ENCODE measurements at regions not wholly inside any gene's neighbourhood (a gene's known extent, or its start where the extent isn't known, plus 50 kb on each side); places are given as distances from the start of the nearest gene placed in this dataset.
A peak's percentile ranks its signal among the peaks of the same experiment; 100 is the strongest.

- H3K4me3 ChIP-seq (ENCODE audit: extremely low read depth in 1 of 4, insufficient read depth in 2 of 4, low read depth in 3 of 4, low read length in 4 of 4): no peak overlapping the region
- ChIA-PET CTCF (ENCODE audit: partially characterized antibody) (no interaction called here), POLR2A (ENCODE audit: partially characterized antibody) (no interaction called here)
- no peak overlapping the region for H2BK20ac ChIP-seq (ENCODE audit: low read length)
- DNase-seq (ENCODE audit: low read depth in 1 of 2, low spot score in 2 of 2) (no peak), FAIRE-seq (no peak)
- H3K9me3 ChIP-seq (ENCODE audit: insufficient read depth in 2 of 2, low read depth in 1 of 2, low read length in 1 of 2): peaks cover 0 to 5% of the 10 kb centered on the region in 2 experiments; a peak in 1 of 4 replicates
- no peak overlapping the region for H2BK5ac ChIP-seq (ENCODE audit: low read depth, low read length)
- no peak overlapping the region for H2BK12ac ChIP-seq (ENCODE audit: low read depth, low read length)
- peak overlapping the region; percentile 58; the same call in 1 of the 2 replicates for H2AFZ ChIP-seq (ENCODE audit: low read length)
- H3K4me2 ChIP-seq (ENCODE audit: insufficient read depth in 1 of 2, low read depth in 2 of 2, low read length in 2 of 2): no peak overlapping the region
- no peaks in the 10 kb centered on the region for H3K79me1 ChIP-seq (ENCODE audit: low read depth, low read length)
- no peaks in the 10 kb centered on the region for H3K36me3 ChIP-seq (ENCODE audit: control insufficient read depth in 2 of 4, insufficient read depth in 4 of 4, low read length in 3 of 4)
- H3K4me1 ChIP-seq (replicated peaks in 1 of 4; ENCODE audit: control insufficient read depth in 3 of 4, insufficient read depth in 4 of 4, low read length in 3 of 4): no peaks in the 10 kb centered on the region
- no peaks in the 10 kb centered on the region for H3K27me3 ChIP-seq (replicated peaks in 1 of 4; ENCODE audit: control insufficient read depth in 3 of 4, extremely low read depth in 1 of 4, insufficient read depth in 3 of 4, low read length in 3 of 4)
- no peak overlapping the region for H3K56ac ChIP-seq (replicated peaks; ENCODE audit: insufficient read length, low read depth, low read length)
- H2AK5ac ChIP-seq (ENCODE audit: low read depth, low read length): no peak overlapping the region
- H3K27ac ChIP-seq (ENCODE audit: low read depth, low read length): no peak overlapping the region
- no peak overlapping the region for H3K18ac ChIP-seq (ENCODE audit: extremely low read depth, low read length)
- no peak overlapping the region for H4K5ac ChIP-seq (ENCODE audit: insufficient read length, low read depth, low read length)
- no peak overlapping the region for H4K8ac ChIP-seq (ENCODE audit: extremely low read depth, insufficient read depth, low read length)
- no peak overlapping the region for H4K91ac ChIP-seq (replicated peaks; ENCODE audit: insufficient read length, low read length)
- no peak overlapping the region for H2BK120ac ChIP-seq (replicated peaks; ENCODE audit: low read depth, low read length)
- H3K9ac ChIP-seq (replicated peaks in 1 of 4; ENCODE audit: extremely low read depth in 1 of 4, low read depth in 3 of 4, low read length in 3 of 4): no peak overlapping the region
- no peak overlapping the region for H2BK15ac ChIP-seq (ENCODE audit: low read length)
- H3K4ac ChIP-seq (replicated peaks; ENCODE audit: insufficient read length, low read depth, low read length): no peak overlapping the region
- no peak overlapping the region for H3K23ac ChIP-seq (ENCODE audit: insufficient read length)
- H4K20me1 ChIP-seq (replicated peaks in 1 of 2; ENCODE audit: control insufficient read depth in 1 of 2, insufficient read depth in 2 of 2, low read length in 2 of 2): no peaks in the 10 kb centered on the region
- no peaks in the 10 kb centered on the region for H3K79me2 ChIP-seq (ENCODE audit: control insufficient read depth in 1 of 2, insufficient read depth in 2 of 2, low read length in 2 of 2)
- WGBS, 2 experiments (ENCODE audit: extremely low coverage in 1 of 2, insufficient coverage in 1 of 2, insufficient read length in 1 of 2, insufficient replicate concordance in 2 of 2, low coverage in 1 of 2, low lambda C conversion rate in 2 of 2, missing lambda C conversion rate in 1 of 2): 88% methylated on average over 1 of the region's 1 CpG; no CpG with 5 or more reads in 1 of the 2 experiments
- no peaks in the 10 kb centered on the region for H3K23me2 ChIP-seq (ENCODE audit: low read depth, low read length)
- H3K14ac ChIP-seq (ENCODE audit: insufficient read length): no peak overlapping the region
- no peak for TF ChIP-seq RFX5 (IDR thresholded peaks at IDR 0.05; ENCODE audit: borderline replicate concordance, low read depth, low read length)
- TF ChIP-seq TAF7 (optimal IDR thresholded peaks at IDR 0.05; ENCODE audit: borderline replicate concordance, low read depth, low read length): no peak
- TF ChIP-seq ATF3 (IDR thresholded peaks at IDR 0.05; ENCODE audit: insufficient read depth, low read depth, low read length): no peak
- no peak for TF ChIP-seq EP300 (IDR thresholded peaks at IDR 0.05; ENCODE audit: borderline replicate concordance in 1 of 2, low read depth in 2 of 2, low read length in 2 of 2)
- TF ChIP-seq POLR2AphosphoS5 (IDR thresholded peaks at IDR 0.05; ENCODE audit: low read depth, low read length): no peak
- TF ChIP-seq NANOG (IDR thresholded peaks at IDR 0.05; ENCODE audit: insufficient read depth, low read depth, low read length, poor library complexity, severe bottlenecking): no peak
- no peak for TF ChIP-seq SP4 (IDR thresholded peaks at IDR 0.05; ENCODE audit: low read length)
- TF ChIP-seq SAP30 (IDR thresholded peaks at IDR 0.05; ENCODE audit: insufficient read depth, insufficient replicate concordance, low read length): no peak
- TF ChIP-seq BACH1 (IDR thresholded peaks at IDR 0.05; ENCODE audit: low read length): no peak
- TF ChIP-seq ASH2L (IDR thresholded peaks at IDR 0.05; ENCODE audit: low read length): no peak
Observed at GRCh38 chr2:13114391-13114790, 397.7 kb downstream of the TRIB2 start.

Data from H1 (cell line).